Body of pancreas (tissue), 4 donors: ENCODE measurements at regions not wholly inside any gene's neighbourhood (a gene's known extent, or its start where the extent isn't known, plus 50 kb on each side); places are given as distances from the start of the nearest gene placed in this dataset.

Source experiments
- CTCF ChIP-seq, 7 experiments: fragments of 450-650 bp in 4 of 7; fragments of 200-600 bp in 3 of 7; sonication (generic) in 3 of 7; IDR thresholded peaks; one replicate each; pipeline ENCODE4 v1.5.1; 2016 to 2019; ENCODE audit warnings: antibody characterized with exemption in 7 of 7
- POLR2A ChIP-seq, 3 donors: fragments of 450-650 bp; IDR thresholded peaks; one replicate each; pipeline ENCODE4 v1.6.1; 2016; ENCODE audit warnings: antibody characterized with exemption in 3 of 3, mild to moderate bottlenecking in 2 of 3

GRCh38 chr3:110343376-110343775 lies 728.2 kb upstream of the NECTIN3 start:
- TF ChIP-seq CTCF (IDR thresholded peaks at IDR 0.05) (no peak), POLR2A (IDR thresholded peaks at IDR 0.05) (no peak)
